OCI-LY1 (cell line): ENCODE measurements at regions not wholly inside any gene's neighbourhood (a gene's known extent, or its start where the extent isn't known, plus 50 kb on each side); places are given as distances from the start of the nearest gene placed in this dataset.

Source experiments
- EZH2 ChIP-seq: fragments of 200-600 bp; sonication (generic), shearing (Covaris generic); IDR thresholded peaks from 2 replicates; pipeline ENCODE4 v1.8.0; 2017; ENCODE audit warnings: borderline replicate concordance, mixed run types, mild to moderate bottlenecking, antibody characterized with exemption, low read length, moderate library complexity, mixed read lengths
- TF ChIP-seq, protein P1 (sequence below): fragments of 200-600 bp; sonication (generic), shearing (Covaris generic); IDR thresholded peaks from 2 replicates; pipeline ENCODE4 v1.5.1; 2017; ENCODE audit warnings: mild to moderate bottlenecking, antibody characterized with exemption, low read length, moderate library complexity, mixed read lengths

DNA sequence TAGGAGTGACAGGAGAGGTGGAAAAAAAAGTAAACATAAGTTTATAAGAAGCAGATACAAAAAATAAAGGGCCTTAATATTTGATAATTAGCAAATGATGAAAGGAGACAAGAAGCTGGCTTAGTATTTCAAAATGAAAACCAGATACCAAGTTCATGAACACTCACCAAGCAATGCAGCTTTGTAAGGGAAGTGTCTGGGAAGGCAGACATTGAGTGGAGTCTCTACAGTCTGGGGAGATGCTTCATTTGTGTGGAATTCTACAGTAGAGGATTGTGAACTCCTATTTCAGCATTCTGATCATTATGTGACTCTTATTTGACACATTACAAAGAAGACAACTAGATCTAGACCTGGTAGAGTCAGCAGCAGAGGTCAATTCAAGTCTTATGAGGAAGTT, 1072.7 kb downstream of the DSC3 start:
- TF ChIP-seq, protein P1, sequence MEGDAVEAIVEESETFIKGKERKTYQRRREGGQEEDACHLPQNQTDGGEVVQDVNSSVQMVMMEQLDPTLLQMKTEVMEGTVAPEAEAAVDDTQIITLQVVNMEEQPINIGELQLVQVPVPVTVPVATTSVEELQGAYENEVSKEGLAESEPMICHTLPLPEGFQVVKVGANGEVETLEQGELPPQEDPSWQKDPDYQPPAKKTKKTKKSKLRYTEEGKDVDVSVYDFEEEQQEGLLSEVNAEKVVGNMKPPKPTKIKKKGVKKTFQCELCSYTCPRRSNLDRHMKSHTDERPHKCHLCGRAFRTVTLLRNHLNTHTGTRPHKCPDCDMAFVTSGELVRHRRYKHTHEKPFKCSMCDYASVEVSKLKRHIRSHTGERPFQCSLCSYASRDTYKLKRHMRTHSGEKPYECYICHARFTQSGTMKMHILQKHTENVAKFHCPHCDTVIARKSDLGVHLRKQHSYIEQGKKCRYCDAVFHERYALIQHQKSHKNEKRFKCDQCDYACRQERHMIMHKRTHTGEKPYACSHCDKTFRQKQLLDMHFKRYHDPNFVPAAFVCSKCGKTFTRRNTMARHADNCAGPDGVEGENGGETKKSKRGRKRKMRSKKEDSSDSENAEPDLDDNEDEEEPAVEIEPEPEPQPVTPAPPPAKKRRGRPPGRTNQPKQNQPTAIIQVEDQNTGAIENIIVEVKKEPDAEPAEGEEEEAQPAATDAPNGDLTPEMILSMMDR, result no peak
- TF ChIP-seq EZH2, result no peak
